ENCODE measurements at regions not wholly inside any gene's neighbourhood (a gene's known extent, or its start where the extent isn't known, plus 50 kb on each side); places are given as distances from the start of the nearest gene placed in this dataset.

DNA sequence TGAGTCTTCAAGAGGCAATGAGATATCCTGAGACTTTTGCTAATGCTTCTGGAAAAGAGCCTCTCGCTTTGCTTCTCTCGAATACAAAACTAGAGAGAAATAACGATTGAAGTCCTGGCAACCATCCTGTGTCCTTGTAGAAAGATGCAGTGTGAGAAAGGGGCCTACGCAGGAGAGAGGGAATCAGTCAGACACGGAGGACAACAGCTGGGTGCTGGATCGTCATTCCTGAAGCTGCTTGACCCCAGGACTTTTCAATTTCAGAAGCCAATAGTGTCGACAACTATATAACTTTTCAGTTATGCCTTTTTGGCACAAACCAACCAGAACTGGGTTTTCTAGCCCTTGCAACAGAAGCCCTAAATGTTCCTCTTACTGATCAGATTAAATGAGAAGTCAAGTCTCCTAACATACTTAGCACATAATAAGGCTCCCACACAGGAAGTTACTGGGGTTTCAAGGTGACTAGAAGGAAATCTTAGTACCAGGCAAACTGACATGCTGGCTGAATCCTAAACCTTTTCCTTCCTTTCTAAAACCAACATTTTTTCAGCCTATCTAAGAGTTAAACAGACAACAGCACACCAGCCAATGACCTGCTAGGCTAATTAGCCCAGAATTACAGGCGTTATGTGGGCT lies 755.6 kb downstream of the MED13L start:
- no peak overlapping the region for H3K27ac Mint-ChIP-seq
- H3K27me3 Mint-ChIP-seq: peaks cover 0 to 5% (median 0%) of the 10 kb centered on the region in 3 donors
- peaks cover 0 to 6% of the 10 kb centered on the region in 2 donors for H3K36me3 Mint-ChIP-seq
- H3K4me3 Mint-ChIP-seq: no peak overlapping the region
- DNase-seq (no peak), ATAC-seq (ENCODE audit: low read depth in 2 of 2) (no peak)
- peaks cover 2 to 14% (median 10%) of the 10 kb centered on the region in 7 donors for H3K9me3 Mint-ChIP-seq
- H3K4me1 Mint-ChIP-seq: no peaks in the 10 kb centered on the region

DNA sequence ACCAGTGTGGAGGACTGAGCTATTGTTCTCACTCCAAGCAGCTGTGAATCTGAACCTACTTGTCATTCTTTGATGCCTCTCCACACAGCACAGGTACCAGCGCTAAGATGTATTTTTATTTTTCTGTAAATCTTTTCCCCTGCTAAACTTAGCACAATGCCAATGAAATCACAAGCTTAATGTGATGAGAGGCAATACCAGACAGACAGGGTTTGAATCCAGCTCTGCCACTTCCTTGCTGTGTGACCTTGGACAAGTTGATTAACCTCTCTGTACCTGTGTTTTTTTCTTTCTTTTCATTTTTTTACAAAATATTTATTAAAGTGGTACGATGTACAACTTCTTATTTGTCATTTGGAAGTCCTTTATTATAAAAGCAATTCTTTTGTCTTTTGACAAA lies 757.6 kb downstream of the MED13L start:
- H3K9me3 Mint-ChIP-seq: peaks cover 5 to 24% (median 15%) of the 10 kb centered on the region in 7 donors
- no peak overlapping the region for H3K27ac Mint-ChIP-seq
- peaks cover 0 to 5% (median 0%) of the 10 kb centered on the region in 3 donors for H3K27me3 Mint-ChIP-seq
- H3K4me1 Mint-ChIP-seq: no peaks in the 10 kb centered on the region
- H3K36me3 Mint-ChIP-seq: peaks cover 0 to 6% of the 10 kb centered on the region in 2 donors
- H3K4me3 Mint-ChIP-seq: no peak overlapping the region
- DNase-seq (no peak), ATAC-seq (ENCODE audit: low read depth in 2 of 2) (no peak)

DNA sequence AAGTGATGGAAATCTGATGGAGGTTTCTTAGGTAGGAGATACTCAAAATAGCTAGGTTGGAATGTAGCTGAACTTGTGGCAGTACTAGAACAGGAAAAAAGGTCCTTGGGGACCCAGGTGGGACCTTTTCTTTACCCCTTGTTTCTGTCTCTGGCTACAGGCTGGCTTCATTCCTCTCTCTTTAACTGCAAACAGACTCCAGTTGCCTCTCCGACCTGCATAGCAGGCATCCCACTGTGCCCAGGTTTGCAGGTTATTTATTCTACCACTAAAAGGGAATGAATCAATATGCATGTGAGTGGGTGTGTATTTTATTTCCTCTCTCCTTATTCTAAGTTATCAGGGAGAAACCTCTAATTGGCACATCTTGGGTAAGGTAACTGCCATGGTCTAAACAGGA lies 758.1 kb downstream of the MED13L start:
- Mint-ChIP-seq H3K4me3 (no peak overlapping the region), H3K4me1 (no peaks in the 10 kb centered on the region), H3K36me3 (peaks cover 0 to 6% of the 10 kb centered on the region in 2 donors), H3K9me3 (peaks cover 6 to 29% (median 15%) of the 10 kb centered on the region in 7 donors), H3K27me3 (peaks cover 0 to 5% (median 0%) of the 10 kb centered on the region in 3 donors), H3K27ac (no peak overlapping the region)
- no peak for ATAC-seq (ENCODE audit: low read depth in 2 of 2)
- no peak for DNase-seq

DNA sequence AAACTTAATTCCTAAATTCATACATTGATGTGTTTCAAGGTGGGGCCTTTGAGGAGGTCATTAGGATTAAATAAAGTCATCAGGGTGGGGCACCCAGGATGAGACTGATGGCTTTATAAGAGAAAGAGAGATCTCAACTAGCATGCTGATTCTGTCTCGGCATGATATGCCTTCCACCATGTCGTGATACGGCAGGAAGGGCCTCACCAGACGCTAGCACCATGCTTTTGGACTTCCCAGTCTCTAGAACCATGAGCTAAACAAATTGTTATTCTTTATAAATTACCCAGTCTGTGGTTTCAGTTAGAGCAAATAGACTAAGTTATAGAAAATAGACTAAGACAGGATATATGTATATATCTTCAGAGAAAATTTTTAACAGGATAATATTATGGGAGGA lies 759.6 kb downstream of the MED13L start:
- ATAC-seq (ENCODE audit: low read depth in 2 of 2): no peak
- H3K36me3 Mint-ChIP-seq: peaks cover 6 to 8% of the 10 kb centered on the region in 2 donors
- DNase-seq: no peak
- H3K9me3 Mint-ChIP-seq: peaks cover 12 to 41% (median 22%) of the 10 kb centered on the region in 7 donors
- no peak overlapping the region for H3K27ac Mint-ChIP-seq
- H3K4me1 Mint-ChIP-seq: no peaks in the 10 kb centered on the region
- H3K4me3 Mint-ChIP-seq: no peak overlapping the region
- peaks cover 0 to 6% (median 0%) of the 10 kb centered on the region in 3 donors for H3K27me3 Mint-ChIP-seq

DNA sequence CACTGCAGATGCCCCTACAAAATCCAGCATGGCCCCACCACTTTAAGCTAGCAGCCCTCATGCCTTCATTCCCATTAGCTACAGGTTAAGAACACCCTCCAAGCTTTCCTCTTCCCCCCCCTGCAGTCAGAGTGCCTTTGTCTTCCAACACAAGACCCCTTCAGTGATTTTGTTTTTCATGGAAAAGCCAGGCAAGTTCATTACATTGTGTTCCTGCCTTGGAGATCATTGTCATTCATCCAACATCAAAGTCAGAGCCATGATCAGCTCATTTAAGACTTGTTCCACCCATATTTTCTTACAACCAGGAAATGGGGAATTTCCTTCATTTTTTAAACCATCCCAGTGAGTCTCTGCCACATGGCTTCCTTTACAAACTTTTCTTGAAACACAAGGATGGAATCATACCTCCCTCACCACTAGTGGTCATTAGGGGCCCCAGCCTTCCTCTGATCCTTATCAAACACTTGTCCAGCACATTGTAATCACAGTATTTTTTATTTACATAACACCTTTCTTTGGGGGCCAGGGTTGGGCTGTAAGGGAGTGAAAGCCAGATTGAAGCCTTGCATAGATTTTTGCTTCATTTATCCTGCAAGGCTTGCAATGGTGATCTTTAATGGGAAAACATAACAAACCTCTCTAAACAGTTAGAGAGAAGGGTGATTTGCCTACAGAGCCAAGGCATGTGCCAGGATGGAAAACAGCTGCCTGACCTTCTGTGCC lies 765.3 kb downstream of the MED13L start:
- no peak for ATAC-seq (ENCODE audit: low read depth in 2 of 2)
- no peak for DNase-seq
- Mint-ChIP-seq H3K27me3 (peaks cover 0 to 6% (median 4%) of the 10 kb centered on the region in 3 donors), H3K9me3 (peaks cover 15 to 32% (median 19%) of the 10 kb centered on the region in 7 donors), H3K4me1 (no peaks in the 10 kb centered on the region), H3K36me3 (peaks cover 0 to 8% of the 10 kb centered on the region in 2 donors), H3K27ac (no peak overlapping the region), H3K4me3 (no peak overlapping the region)

DNA sequence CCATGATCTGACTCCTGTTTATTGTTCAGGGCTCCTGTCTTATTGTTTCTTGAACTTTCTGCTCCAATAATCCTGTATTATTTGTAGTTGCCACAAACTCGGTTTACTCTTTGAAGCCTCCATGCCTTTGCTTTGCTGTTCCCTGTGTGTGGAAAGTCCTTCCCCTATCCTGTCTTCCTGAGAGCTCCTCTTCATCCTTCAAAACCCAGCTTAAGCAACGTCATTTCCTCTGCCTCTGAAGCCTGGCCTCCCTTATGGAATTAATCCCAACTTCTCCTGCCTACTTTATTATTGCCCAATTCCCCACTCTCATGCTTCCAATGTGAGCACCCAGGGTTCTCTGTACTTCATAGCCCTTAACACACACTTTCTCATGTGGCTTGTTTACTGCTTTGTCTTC lies 766.2 kb downstream of the MED13L start:
- Mint-ChIP-seq H3K27me3 (peaks cover 0 to 6% (median 4%) of the 10 kb centered on the region in 3 donors), H3K36me3 (peaks cover 0 to 8% of the 10 kb centered on the region in 2 donors), H3K4me3 (no peak overlapping the region), H3K9me3 (peaks cover 15 to 32% (median 19%) of the 10 kb centered on the region in 7 donors), H3K4me1 (peaks cover 0 to 4% (median 0%) of the 10 kb centered on the region in 3 donors), H3K27ac (peak overlapping the region in 1 of 6 donors; percentile 8)
- DNase-seq: no peak
- no peak for ATAC-seq (ENCODE audit: low read depth in 2 of 2)

DNA sequence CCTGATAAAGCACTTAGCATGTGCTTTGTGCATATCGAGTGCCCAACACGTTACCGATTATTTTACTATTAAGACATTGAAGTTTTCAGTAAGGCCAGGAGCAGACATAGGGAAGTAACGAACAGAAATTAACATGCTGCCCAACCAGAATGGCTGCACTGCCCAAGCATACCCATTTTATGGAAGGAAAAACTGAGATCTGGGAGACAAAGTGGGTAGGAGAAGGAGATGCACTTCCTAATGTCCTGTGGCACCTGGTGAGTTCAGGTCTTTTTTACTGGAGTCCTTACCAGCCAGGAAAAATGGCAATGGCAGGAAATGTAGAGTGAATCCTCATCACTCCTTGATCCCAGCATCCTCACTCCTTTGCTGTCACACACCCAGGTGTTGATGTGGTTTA lies 768.5 kb downstream of the MED13L start:
- H3K9me3 Mint-ChIP-seq: peaks cover 5 to 16% (median 13%) of the 10 kb centered on the region in 7 donors
- peaks cover 0 to 6% of the 10 kb centered on the region in 2 donors for H3K36me3 Mint-ChIP-seq
- ATAC-seq (ENCODE audit: low read depth in 2 of 2) (no peak), DNase-seq (no peak)
- peaks cover 0 to 6% (median 4%) of the 10 kb centered on the region in 3 donors for H3K27me3 Mint-ChIP-seq
- H3K4me3 Mint-ChIP-seq: no peak overlapping the region
- H3K4me1 Mint-ChIP-seq: peaks cover 12 to 24% (median 17%) of the 10 kb centered on the region in 3 donors
- H3K27ac Mint-ChIP-seq: no peak overlapping the region

DNA sequence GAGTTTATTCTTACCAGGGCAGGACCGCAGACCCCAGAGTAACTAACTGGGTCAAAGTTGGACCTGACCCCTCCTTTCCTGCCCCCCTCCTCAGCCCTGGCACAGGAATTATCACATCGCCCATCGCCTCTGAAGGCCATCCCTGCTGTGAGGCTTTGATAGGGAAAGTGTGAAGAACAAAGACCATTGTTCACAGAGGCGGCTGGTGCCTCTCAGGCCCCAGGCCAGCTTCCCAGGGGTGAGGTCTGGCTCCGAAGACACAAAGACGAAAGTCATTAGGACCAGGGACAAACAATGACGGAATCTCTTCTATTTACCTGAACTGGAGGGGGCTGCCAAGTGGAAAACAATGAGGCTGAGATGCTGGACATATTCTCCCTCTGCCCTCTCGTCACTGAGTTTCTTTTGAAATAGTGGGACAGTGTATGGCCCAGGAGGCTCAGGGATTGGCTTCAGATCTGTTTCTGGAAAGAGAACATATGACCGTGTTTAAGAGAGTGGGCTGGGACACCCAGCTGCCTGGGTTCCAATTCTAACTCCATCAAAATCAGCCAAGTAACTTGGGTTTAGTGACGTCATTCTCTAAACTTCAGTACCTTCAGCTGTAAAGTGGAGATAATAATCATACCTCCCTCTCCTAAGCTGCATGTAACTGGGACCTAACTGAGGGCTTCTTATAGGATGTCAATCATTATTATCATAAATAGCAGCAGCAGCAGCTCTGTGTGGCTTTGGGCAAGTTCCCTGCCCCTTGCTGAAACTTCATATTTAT lies 769.4 kb downstream of the MED13L start:
- no peak for ATAC-seq (ENCODE audit: low read depth in 2 of 2)
- H3K36me3 Mint-ChIP-seq: no peaks in the 10 kb centered on the region
- peak overlapping the region in 1 of 6 donors; percentile 75 for H3K27ac Mint-ChIP-seq
- peak overlapping the region in 1 of 8 donors; percentile 6 for H3K4me3 Mint-ChIP-seq
- H3K4me1 Mint-ChIP-seq: peaks cover 15 to 30% (median 20%) of the 10 kb centered on the region in 3 donors
- peaks cover 0 to 6% (median 4%) of the 10 kb centered on the region in 3 donors for H3K27me3 Mint-ChIP-seq
- no peak for DNase-seq
- peaks cover 5 to 12% (median 8%) of the 10 kb centered on the region in 7 donors for H3K9me3 Mint-ChIP-seq

DNA sequence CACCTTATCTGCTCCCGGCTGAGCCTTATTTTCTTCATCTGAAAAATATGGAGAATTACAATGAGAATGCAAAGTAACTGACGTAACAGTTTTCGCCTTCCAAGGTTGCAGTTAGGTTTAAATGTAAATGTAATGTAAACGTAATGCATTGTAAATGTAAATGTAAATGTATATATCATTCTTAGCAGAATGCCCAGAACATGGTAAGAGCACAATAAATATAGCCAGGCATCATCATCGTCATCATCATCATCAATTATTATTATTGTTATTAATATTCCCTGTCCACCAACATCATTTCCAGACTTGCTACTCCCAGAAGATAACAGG lies 770.0 kb downstream of the MED13L start:
- Mint-ChIP-seq H3K9me3 (peaks cover 0 to 8% (median 2%) of the 10 kb centered on the region in 7 donors), H3K27me3 (peaks cover 0 to 6% (median 0%) of the 10 kb centered on the region in 3 donors), H3K4me1 (peaks cover 15 to 36% (median 20%) of the 10 kb centered on the region in 3 donors), H3K4me3 (no peak overlapping the region), H3K27ac (no peak overlapping the region), H3K36me3 (no peaks in the 10 kb centered on the region)
- DNase-seq: no peak
- ATAC-seq (ENCODE audit: low read depth in 2 of 2): no peak

DNA sequence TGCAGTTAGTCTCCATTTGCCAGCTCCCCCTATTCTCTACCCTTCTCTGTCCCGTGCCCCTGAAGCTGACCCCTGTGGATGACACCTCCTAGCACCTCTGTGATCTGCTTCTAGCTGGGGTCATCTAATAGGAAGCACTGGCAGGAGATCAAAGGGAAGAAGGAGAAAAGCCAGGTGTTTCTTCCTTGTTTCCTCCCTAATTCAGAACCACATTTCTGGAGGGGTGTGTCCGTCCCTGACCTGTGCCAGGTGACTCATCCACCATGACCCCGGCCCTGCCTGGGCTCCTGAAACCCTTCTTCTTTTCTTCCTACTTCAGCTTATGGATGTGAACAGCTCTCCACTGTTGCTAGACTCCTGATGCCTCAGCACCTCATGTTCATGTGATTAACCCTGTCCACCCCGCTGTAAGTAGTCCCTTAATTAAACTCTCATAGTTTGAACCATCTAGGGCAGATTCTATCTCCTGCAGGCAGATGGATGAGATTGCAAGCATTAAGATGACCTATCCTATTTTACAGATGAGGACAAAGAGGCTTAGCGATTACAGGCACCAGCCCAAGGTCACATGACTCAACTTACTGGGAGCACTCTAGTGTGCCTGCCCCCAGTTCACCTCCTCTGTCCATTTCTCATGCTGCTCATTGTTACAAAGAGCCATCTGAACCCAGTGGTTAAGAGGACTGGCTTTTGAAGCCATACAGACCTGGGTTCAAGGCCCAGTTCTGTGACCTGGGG lies 770.5 kb downstream of the MED13L start:
- no peak overlapping the region for H3K4me3 Mint-ChIP-seq
- H3K27ac Mint-ChIP-seq: peak overlapping the region in 3 of 6 donors; percentile 18 to 71 (median 71)
- ATAC-seq (ENCODE audit: low read depth in 2 of 2) (no peak), DNase-seq (no peak)
- H3K4me1 Mint-ChIP-seq: peaks cover 15 to 42% (median 20%) of the 10 kb centered on the region in 3 donors
- no peaks in the 10 kb centered on the region for H3K36me3 Mint-ChIP-seq
- peaks cover 1 to 9% (median 4%) of the 10 kb centered on the region in 7 donors for H3K9me3 Mint-ChIP-seq
- H3K27me3 Mint-ChIP-seq: peaks cover 0 to 6% (median 0%) of the 10 kb centered on the region in 3 donors

DNA sequence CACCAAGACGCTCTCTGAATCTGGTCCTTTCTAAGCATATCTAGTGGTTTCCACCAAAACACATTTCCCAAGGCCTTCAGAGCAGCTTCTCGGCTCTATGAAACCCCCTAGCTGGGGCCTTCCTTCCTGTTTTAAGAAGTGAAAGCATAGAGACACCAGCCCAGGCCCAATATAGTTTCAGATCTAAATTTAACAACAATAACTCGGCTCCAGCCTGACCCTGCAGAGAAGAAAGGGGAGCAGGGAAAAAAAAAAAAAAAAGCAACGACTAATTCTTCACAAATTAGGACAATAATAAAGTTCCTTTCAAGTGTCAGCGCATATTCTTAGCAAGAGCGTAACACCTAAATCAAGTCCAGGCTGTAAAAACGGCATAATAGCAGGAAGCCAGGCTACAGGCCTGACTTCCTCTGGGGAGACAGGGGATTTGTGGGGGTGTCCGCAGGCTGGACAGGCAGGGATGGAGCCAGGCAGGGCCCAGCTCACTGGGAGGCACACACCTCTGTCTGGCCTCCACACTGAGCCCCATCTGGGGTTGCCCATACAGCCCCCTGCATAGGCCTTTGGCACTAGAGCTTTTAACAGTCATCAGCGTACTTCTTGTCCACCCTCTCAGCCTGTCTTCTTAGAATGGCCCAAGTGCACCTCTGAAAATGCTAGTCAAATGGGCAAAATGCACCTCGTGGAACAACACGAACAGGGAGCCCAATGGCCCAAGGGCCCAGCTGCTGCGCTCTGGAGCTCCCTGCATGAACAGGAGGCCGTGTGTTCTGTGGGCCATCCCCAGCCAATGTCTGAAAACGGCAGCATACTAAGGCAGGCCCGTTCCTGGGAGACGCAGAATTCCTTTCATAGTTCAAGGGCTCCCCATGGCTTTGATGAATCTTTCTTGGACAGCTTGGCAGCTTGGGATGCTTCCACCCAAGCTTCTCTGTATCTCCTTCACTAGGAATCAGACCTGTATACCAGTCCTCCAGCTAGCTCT lies 772.9 kb downstream of the MED13L start:
- H3K9me3 Mint-ChIP-seq: peaks cover 0 to 9% (median 5%) of the 10 kb centered on the region in 7 donors
- peaks cover 15 to 42% (median 20%) of the 10 kb centered on the region in 3 donors for H3K4me1 Mint-ChIP-seq
- H3K36me3 Mint-ChIP-seq: no peaks in the 10 kb centered on the region
- H3K27me3 Mint-ChIP-seq: no peaks in the 10 kb centered on the region
- H3K4me3 Mint-ChIP-seq: peak overlapping the region in 7 of 8 donors; percentile 32 to 85 (median 69)
- H3K27ac Mint-ChIP-seq: peak overlapping the region; percentile 8 to 97 (median 80)
- no peak for DNase-seq
- peak in 1 of 2 donors; percentile 59 for ATAC-seq (ENCODE audit: low read depth in 2 of 2)

DNA sequence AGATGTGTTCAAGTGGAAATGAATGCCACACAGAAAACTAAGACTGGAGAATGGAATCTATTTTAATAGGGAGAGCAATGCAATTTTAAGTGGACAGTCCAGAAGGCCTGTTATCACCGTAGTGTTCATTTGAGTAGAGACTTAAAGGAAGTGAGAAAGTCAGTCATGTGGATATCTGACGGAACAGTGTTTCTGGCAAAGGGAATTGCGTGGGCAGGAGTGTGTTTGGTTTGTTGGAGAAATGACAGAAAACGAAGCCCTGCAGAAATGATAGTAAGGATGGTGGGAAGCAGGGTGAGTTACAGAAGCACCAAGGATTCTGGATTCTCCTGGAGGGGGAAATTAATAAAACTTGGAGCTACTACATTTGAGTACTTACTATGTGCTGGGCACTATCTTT lies 776.6 kb downstream of the MED13L start:
- H3K36me3 Mint-ChIP-seq: no peaks in the 10 kb centered on the region
- H3K4me1 Mint-ChIP-seq: peaks cover 15 to 37% (median 20%) of the 10 kb centered on the region in 3 donors
- ATAC-seq (ENCODE audit: low read depth in 2 of 2) (no peak), DNase-seq (no peak)
- no peaks in the 10 kb centered on the region for H3K27me3 Mint-ChIP-seq
- H3K4me3 Mint-ChIP-seq: no peak overlapping the region
- peak overlapping the region in 1 of 6 donors; percentile 66 for H3K27ac Mint-ChIP-seq
- peaks cover 0 to 9% (median 5%) of the 10 kb centered on the region in 7 donors for H3K9me3 Mint-ChIP-seq

Data from naive B cell (primary cell).